SK-N-SH treated with all-trans-retinoic acid at 6 μM for 48 hours (cell line): ENCODE measurements at regions not wholly inside any gene's neighbourhood (a gene's known extent, or its start where the extent isn't known, plus 50 kb on each side); places are given as distances from the start of the nearest gene placed in this dataset.

ENCODE experiments used
- RARB ChIP-seq: fragments of 250-450 bp; sonication (Bioruptor Pico); IDR thresholded peaks from 2 replicates; pipeline ENCODE4 v1.8.0; 2021; ENCODE audit warnings: mild to moderate bottlenecking, moderate library complexity
- TOX ChIP-seq: fragments of 250-450 bp; sonication (Bioruptor Pico); IDR thresholded peaks from 2 replicates; pipeline ENCODE4 v1.8.0; 2021; ENCODE audit warnings: mild to moderate bottlenecking, moderate library complexity, borderline replicate concordance

DNA sequence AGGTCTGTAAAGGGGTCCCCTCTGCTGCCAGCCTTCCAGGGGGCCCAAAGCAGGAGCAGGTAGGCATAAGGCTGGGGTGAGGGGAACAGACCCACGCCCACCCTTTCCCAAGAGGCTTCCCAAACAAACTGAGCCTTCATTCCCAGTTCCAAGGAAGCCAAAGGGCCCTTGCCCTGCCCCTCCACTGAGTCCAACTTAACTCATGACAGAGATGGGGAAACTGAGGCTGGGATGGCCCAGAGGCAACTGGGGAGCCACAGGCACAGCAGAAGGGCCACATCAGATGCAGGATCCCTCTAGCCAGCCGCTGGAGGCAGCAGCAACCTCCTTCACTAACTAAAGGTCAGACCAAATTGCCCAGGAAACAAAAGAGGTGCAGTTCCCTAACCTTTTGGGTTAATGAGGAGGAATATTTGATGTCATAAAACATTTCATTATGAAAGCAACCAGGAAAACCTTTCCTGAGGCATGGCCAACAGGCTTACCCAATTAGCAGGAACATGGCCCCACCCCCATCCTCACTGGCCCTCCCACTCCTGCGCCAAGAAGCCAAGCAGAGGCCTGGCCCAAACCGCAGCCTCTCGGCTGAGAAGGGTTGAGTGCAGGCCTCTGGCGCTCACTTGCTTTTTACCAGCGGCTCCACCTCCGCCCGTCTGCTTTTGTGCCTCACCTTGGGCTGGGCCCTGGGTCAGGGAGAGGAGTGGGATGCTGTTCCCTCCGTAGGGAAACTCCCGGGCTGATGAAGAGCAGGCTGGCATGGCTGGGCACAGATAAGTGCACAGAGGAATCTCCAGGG lies 293.5 kb upstream of the RTL1 start:
- TF ChIP-seq RARB (CRISPR knock-in tag) (no peak), TOX (CRISPR knock-in tag) (no peak)
